GM20431 (cell line): ENCODE measurements at regions not wholly inside any gene's neighbourhood (a gene's known extent, or its start where the extent isn't known, plus 50 kb on each side); places are given as distances from the start of the nearest gene placed in this dataset.
"Not testable (repeated sequence)": the region's sequence is repeated elsewhere in the genome, so short reads cannot be mapped to it uniquely, and the experiment has no call there.

Experiments
- in situ Hi-C: fragments of 300-500 bp; cut with MseI, MboI; formaldehyde crosslinking; loops from one replicate; pipeline ENCODE4 v1.15.0; 2020; ENCODE audit warnings: low sequenced_read_pairs; ENCODE audit not compliant: unreplicated experiment

DNA sequence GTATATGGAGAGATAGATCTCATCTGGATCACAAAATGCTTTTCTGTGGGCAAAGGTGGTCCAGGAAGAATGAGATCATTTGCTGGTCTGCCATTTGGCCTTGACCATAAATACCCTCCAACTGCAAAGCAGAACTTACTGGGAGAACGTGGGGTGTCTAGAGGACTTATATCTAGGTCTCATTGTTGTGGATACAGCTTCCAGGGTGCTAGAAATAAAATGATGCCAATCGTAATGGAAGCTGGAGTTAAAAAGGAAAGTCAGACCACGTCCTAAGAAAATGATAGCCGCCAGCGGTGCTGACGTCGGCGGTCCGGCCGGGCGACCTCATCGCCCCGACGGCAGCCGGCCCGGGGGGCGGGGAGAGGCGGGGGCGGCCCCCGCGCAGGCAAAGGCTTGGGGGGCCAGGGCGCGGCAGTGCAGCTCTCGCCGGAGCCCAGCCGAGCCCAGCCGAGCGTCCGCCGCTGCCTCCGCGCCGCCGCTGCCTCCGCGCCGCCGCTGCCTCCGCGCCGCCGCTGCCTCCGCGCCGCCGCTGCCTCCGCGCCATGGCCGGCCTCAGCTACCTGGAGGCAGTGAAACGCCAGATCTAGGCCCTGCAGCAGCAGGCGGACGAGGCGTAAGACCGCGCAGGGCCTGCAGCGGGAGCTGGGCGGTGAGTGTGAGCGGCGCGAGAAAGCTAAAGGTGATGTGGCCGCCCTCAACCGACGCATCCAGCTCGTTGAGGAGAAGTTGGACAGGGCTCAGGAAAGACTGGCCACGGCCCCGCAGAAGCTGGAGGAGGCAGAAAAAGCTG is 89.5 kb downstream of the EOMES start:
- in situ Hi-C loops: no loop called here

DNA sequence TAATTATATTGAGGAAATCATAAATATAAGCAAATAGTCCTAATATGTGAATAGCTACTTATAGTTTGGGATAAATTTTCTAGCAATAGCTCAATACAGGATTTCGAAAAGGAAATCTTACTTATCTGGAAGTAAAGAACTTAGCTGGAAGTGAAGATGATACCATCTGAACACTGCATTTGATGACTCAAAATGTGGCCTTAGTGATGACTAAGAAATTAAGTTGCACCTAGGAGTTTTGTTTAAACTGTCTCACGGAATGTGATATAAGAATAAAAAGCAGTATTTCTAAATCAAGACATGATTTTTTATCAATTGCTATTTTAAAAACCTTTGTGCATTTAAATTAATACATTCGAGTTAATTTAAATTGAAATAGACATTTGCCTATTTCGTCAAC is 91.2 kb downstream of the EOMES start:
- in situ Hi-C loops: no loop called here

- in situ Hi-C loops: no loop called here
Measured at GRCh38 chr3:27629366-27629765, 92.8 kb downstream of the EOMES start.

DNA sequence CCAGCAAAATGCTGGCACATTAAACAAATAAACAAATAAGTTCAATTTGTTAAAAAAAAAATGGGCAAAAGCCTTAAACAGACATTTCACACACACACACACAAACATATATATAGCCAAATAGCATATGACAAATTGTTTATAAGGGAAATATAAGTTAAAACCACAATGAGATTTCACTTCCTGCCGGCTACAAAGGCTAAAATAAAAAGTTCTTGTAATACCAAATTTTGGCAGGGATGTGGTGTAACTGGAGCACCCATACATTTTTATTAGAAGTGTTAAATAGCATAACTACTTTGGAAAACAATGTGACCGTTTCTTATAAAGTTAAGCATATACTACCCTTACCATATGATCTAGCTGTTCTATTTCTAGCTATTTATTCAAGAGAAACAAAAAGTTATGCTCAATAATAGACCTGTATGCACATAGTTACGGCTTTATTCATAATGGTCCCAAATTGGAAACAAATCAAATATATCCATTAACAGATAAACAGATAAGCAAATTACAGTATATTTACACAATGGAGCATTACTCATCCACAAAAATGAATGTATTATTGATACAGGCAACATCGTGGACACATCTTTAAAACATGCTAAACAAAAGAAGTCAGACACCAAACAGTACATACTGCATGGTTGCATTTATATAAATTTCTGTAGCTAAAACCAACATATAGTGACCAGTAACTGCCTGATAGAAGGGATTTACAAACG is 93.9 kb downstream of the EOMES start:
- in situ Hi-C loops: no loop called here

DNA sequence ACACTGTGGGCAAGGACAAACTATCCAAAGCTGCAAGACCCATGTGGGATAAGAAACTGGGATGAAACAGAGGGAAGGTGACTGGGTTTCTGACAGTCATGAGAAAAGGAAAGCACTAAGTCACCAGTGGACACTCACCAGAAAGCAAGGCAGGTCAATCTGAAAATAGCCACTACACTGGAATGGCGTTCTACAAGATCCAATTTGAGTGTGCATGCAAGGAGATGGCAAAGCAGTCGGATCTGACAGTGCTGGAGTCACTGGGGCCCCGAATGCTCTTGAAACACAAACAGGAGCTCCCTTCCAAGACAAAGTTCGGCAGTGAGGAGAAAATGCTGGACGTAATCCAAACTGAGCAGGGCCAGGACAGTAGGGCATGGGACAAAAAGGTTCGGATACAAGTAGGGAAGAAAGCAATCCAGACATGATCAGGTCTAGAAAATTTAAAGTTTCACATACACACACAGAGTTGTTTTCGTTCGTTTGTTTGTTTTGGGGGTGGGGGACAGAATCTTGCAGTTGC is 95.5 kb downstream of the EOMES start:
- in situ Hi-C loops: no loop called here

- in situ Hi-C loops: no loop called here
Measured at GRCh38 chr3:27625864-27626263, 96.3 kb downstream of the EOMES start.

- in situ Hi-C loops: no loop called here
Measured at GRCh38 chr3:27623085-27623753, 98.9 kb downstream of the EOMES start.

- in situ Hi-C loops: no loop called here
Measured at GRCh38 chr3:27617552-27617951, 104.6 kb downstream of the EOMES start.

GRCh38 chr3:27616031-27616430 is 106.1 kb downstream of the EOMES start:
- in situ Hi-C loops: no loop called here

DNA sequence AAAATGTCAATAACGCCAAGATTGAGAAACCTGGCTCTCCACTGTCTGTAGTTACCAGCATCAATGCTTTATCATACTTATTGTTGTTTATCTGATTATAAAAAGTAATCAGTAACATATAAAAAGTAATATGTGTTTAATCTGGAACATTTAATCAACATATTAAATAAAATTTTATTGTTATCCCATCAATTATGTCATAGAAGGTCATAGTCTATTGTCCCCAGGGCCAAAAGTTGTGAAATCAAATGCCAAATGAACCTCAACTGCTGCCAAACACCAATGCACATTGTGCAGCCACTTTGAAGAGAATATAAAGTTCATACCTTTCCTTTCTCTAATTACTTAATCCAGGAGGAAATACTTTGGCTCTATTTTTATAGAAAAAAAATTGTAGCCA is 106.6 kb downstream of the EOMES start:
- in situ Hi-C loops: no loop called here

DNA sequence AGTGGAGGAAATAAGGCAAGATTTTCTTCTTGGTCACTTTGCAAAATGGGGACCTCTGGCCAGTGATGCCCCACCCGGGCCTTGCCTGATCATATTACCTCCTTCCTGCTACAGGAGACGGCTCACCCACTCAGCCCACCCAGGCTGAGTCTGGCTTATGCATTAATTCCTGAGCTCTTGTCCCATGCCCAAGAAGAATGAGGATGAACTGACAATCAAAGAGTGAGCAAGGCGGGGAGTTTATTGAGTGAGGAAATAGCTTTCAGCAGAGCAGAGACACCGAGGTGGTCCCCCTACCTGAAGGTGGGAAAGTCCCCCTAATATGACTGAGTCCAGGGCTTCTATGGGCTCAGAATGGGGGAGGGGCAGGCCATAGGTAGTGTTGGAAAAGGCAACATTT is 107.5 kb downstream of the EOMES start:
- in situ Hi-C loops: no loop called here

DNA sequence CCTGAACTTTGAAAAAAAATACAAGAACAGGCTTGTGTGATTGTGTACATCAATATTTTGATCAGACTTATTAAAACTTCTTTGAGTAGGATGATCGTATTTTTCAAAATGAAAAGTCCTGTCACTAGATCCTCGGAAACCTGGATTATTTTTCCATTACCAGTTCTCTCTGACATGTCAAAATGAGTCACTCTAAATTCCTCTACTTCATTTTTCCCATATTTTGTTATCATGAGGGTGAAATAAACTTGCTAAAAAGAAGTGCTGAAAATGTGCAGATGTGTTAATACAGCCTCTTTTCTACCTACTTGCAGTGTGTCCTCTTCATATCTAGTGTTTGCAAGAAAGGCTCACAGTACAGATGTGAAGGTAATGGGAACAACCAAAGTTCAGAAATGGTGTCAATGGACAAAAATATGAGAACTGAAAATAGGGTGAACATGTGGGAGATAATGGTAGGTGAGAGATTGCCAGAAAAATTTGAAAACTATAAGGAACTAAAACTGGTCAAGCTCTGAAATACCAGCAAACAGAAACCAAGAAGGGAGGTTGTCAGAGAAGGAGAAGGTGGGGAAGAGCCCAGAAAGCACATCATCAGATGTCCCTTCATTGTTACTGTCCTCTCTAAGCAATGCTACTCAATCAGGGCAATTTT is 108.2 kb downstream of the EOMES start:
- in situ Hi-C loops: no loop called here

DNA sequence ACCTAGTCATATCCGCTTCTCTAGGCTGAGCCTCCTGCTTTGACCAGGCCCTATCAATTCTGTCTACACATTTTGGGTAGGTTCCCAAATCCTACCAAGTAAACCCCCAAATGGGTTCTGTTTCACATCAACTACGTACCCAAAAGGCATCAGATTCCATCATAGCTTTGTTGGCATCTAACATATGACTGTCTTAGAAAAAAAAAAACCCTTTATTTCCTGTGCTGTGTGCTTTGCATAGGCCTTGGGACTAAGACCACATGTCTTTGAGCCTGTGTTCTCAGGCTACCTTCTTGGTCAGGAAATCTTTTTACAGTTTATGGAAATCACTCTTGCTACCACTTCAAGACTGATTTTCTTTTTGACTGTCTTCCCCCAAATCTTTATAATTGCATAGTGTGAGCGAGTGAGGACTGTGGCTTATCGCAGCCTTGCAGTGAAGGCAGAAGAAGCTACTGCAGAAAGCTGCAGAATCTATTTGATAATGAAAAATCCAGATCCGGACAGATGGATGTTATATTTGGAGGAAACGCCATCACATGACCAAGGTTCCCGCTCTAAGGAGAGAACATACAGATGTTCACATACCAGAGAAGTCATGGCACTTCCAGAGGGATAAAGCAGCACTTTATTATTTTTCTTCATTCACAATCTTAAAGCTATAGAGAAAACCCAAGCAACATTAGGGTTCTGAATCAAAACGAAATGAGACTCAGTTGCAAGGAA is 111.2 kb downstream of the EOMES start:
- in situ Hi-C loops: no loop called here

- in situ Hi-C loops: no loop called here
Measured at GRCh38 chr3:27607370-27607769, 114.8 kb downstream of the EOMES start.

DNA sequence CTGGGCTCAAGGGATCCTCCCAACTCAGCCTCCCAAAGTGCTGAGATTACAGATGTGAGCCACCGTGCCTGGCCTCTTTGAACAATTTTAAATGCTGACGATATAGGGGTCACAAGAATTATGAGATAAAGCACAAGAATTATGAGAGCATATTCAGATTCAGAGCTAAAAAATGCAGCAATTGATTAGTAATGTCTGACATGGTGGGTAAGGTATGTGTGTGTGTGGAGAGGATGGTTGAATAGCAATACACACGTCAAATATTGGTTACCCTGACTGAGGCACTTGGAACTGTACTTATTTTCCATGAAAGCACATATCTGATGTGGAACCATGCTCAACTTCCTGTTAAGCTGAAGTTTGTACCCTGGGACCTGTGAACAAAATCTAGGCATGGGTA is 115.6 kb downstream of the EOMES start:
- in situ Hi-C loops: no loop called here

DNA sequence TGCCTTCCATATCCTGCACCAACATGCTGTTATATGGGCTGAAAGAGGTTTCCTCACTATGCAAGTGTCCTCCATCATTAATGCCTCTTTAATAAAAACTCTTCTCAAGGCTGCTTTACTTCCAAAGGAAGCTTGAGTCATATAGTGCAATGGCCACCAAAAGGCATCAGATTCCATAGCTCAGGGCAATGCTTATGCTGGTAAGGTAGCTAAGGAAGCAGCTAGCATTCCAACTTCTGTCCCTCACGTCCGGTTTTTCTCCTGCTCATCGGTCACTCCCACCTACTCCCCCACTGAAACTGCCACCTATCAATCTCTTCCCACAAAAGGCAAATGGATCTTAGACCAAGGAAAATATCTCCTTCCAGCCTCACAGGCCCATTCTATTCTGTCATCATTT is 117.1 kb upstream of the SLC4A7 start:
- in situ Hi-C loops: not testable (repeated sequence)

DNA sequence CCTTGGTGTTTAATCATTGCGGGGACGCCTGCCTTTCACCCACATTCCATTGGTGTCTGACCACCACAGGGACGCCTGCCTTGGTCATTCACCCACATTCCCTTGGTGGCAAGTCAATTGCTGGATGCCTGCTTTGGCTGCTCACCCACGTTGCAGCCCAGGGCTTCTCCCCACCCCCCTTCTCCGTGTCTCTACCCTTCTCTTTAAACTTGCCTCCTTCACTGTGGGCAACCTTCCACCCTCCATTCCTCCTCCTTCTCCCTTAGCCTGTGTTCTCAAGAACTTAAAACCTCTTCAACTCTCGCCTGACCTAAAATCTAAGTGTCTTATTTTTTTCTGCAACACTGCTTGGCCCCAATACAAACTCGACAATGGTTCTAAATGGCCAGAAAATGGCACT is 115.6 kb upstream of the SLC4A7 start:
- in situ Hi-C loops: not testable (repeated sequence)

DNA sequence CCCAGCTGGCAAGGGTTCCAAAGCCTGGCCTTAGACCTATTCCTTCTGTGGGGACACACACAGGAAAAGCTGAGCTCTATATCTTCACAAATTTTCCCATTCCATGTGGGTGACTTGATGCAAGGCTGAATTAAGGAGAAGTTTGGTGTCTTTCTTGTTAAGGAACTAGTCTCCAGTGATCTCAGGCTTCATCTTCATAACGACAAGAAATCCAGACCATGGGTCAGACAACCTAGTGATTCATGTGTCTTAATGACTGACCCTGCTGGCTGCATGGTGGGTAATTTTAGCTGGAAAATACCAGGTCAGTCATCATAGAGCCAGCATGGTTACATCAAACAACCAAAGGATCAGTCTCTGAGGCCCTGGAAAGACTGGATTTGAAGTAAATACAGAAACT is 112.7 kb upstream of the SLC4A7 start:
- in situ Hi-C loops: no loop called here

DNA sequence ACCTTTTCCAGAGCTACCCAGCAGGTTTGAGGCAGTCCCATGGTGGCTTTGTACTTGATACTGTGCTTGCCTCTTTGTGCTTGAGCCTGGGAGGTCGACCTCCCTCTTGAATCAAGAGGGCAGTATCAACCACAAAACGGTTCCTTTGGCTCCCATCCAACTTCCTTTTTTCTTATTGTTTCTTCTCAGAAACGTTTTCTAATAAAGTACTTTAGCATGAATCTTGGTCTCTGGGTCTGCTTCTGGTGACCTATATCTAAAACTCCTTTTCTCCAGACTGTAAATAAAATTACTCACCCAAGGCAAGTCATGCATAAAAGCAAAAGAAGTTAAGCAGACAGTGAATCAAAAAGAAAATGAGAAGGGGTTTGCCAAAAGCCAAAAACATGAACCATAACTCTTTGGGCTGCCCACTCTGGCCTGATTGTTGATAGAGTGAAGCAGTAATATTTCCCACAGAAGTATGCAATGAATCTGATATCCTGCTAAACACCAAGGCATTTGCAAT is 112.2 kb upstream of the SLC4A7 start:
- in situ Hi-C loops: no loop called here
